ENCODE measurements at regions not wholly inside any gene's neighbourhood (a gene's known extent, or its start where the extent isn't known, plus 50 kb on each side); places are given as distances from the start of the nearest gene placed in this dataset.

DNA sequence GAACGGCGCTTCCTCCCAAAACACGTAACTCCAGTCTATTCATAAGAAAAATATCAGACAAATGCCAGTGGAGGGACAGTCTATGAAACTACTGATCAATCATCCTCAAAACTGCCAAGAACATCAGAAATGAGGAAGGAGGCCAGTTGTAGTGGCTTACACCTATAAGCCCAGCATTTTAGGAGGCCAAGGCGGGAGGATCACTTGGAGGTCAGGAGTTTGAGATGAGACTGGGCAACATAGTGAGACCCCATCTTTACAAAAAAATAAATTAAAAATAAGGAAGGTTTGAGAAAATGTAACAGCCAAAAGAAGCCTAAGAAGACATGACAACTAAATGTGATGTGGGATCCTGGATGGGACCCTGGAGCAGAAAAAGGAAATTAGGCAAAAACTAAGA lies 58.9 kb upstream of the MIER3 start:
- TF ChIP-seq, protein P1, sequence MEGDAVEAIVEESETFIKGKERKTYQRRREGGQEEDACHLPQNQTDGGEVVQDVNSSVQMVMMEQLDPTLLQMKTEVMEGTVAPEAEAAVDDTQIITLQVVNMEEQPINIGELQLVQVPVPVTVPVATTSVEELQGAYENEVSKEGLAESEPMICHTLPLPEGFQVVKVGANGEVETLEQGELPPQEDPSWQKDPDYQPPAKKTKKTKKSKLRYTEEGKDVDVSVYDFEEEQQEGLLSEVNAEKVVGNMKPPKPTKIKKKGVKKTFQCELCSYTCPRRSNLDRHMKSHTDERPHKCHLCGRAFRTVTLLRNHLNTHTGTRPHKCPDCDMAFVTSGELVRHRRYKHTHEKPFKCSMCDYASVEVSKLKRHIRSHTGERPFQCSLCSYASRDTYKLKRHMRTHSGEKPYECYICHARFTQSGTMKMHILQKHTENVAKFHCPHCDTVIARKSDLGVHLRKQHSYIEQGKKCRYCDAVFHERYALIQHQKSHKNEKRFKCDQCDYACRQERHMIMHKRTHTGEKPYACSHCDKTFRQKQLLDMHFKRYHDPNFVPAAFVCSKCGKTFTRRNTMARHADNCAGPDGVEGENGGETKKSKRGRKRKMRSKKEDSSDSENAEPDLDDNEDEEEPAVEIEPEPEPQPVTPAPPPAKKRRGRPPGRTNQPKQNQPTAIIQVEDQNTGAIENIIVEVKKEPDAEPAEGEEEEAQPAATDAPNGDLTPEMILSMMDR (IDR thresholded peaks at IDR 0.05): no peak
- no peak for TF ChIP-seq POLR2A (IDR thresholded peaks at IDR 0.05)

All from Peyer's patch (tissue), 4 donors.